HepG2 (cell line): ENCODE measurements at regions not wholly inside any gene's neighbourhood (a gene's known extent, or its start where the extent isn't known, plus 50 kb on each side); places are given as distances from the start of the nearest gene placed in this dataset.
A peak's percentile ranks its signal among the peaks of the same experiment; 100 is the strongest.
"Not testable (repeated sequence)": the region's sequence is repeated elsewhere in the genome, so short reads cannot be mapped to it uniquely, and the experiment has no call there.

Experiments
- ATAC-seq: fragments of 200-7000 bp; cut with Tn5 transposase; 3 replicates; pipeline ENCODE4 v1.9.1; 2020; ENCODE audit warnings: mild to moderate bottlenecking, moderate library complexity
- BruUV-seq: library from RNA; stranded (reverse); fragments of 400-500 nt; replicated peaks from 2 replicates; lab custom pipeline; 2021; lab: Mats Ljungman, UMichigan
- CTCF ChIA-PET: fragments of 300-600 bp; formaldehyde crosslinking; extraction: SDS; loops from one replicate; lab custom pipeline; 2021; ENCODE audit warnings: low total read pairs, inconsistent platforms, low intra/inter-chr PET ratio; lab: Yijun Ruan, JAX
- POLR2A ChIA-PET: fragments of 350-600 bp; sonication (Branson Sonifier 250); formaldehyde crosslinking; loops from one replicate; lab custom pipeline; 2020; ENCODE audit warnings: antibody characterized with exemption, inconsistent platforms; lab: Yijun Ruan, JAX
- DNase-seq: peaks from one replicate; pipeline ENCODE4 v3.0.0-alpha.2; 2015; ENCODE audit warnings: low spot score
- FAIRE-seq: peaks from 3 replicates; lab custom pipeline; 2011; peaks lifted over from hg19 to GRCh38; lab: Jason Lieb, UNC
- H2AFZ ChIP-seq: one replicate; pipeline ENCODE4 v1.6.1; 2011; ENCODE audit warnings: low read length, inconsistent platforms
- H3K27ac ChIP-seq: fragments of 300-600 bp; 3 replicates; pipeline ENCODE4 v1.8.0; 2011; ENCODE audit warnings: mixed run types, mild to moderate bottlenecking, mixed read lengths, low read length, inconsistent platforms; ENCODE audit not compliant: insufficient read depth; ENCODE audit errors: extremely low read length
- H3K27me3 ChIP-seq, 2 experiments: fragments of 200-600 bp in 1 of 2; 2 replicates in 1 of 2; 3 replicates in 1 of 2; pipeline versions ENCODE4 v1.6.0 to v1.8.0; 2011; ENCODE audit warnings: low read length in 2 of 2, mild to moderate bottlenecking in 2 of 2, moderate library complexity in 2 of 2, inconsistent platforms in 1 of 2; ENCODE audit not compliant: insufficient read depth in 2 of 2, control insufficient read depth in 1 of 2
- H3K36me3 ChIP-seq, 2 experiments: fragments of 200-600 bp in 1 of 2; replicated peaks in 1 of 2; 2 replicates in 1 of 2; 3 replicates in 1 of 2; pipeline versions ENCODE4 v1.5.1 to v1.8.0; 2011; ENCODE audit warnings: low read length in 2 of 2, inconsistent platforms in 1 of 2; ENCODE audit not compliant: insufficient read depth in 2 of 2, control insufficient read depth in 1 of 2
- H3K4me1 ChIP-seq: 2 replicates; pipeline ENCODE4 v1.5.1; 2012; ENCODE audit warnings: low read length, inconsistent platforms; ENCODE audit not compliant: insufficient read depth
- H3K4me2 ChIP-seq: 2 replicates; pipeline ENCODE4 v1.6.0; 2011; ENCODE audit warnings: low read depth, low read length, inconsistent platforms
- H3K4me3 ChIP-seq, 3 experiments: fragments of 200-600 bp in 1 of 3; sonication (generic), shearing (Covaris generic) in 1 of 3; replicated peaks in 1 of 3; 2 replicates each; pipeline ENCODE4 v1.5.1; 2011 to 2016; ENCODE audit warnings: low read length in 3 of 3, inconsistent platforms in 2 of 3, low read depth in 2 of 3, mild to moderate bottlenecking in 2 of 3, control low read depth in 1 of 3, mixed read lengths in 1 of 3; ENCODE audit not compliant: insufficient read depth in 1 of 3
- H3K79me2 ChIP-seq: one replicate; pipeline ENCODE4 v1.6.1; 2011; ENCODE audit warnings: low read length, inconsistent platforms; ENCODE audit not compliant: insufficient read depth
- H3K9ac ChIP-seq: 2 replicates; pipeline ENCODE4 v1.6.0; 2011; ENCODE audit warnings: mild to moderate bottlenecking, low read depth, low read length, inconsistent platforms; ENCODE audit not compliant: insufficient read depth
- H3K9me3 ChIP-seq: 2 replicates; pipeline ENCODE4 v1.5.1; 2012; ENCODE audit warnings: mild to moderate bottlenecking, low read length
- H4K20me1 ChIP-seq: 2 replicates; pipeline ENCODE4 v1.6.0; 2011; ENCODE audit warnings: inconsistent platforms, mild to moderate bottlenecking, low read length, moderate library complexity; ENCODE audit not compliant: insufficient read depth
- MAFK ChIP-seq, 2 experiments: IDR thresholded peaks in 1 of 2; conservative IDR thresholded peaks in 1 of 2; 2 replicates each; pipeline ENCODE4 v1.6.1; 2011; ENCODE audit warnings: improper control_type of control experiment in 2 of 2, low read length in 2 of 2
- SALL2 ChIP-seq: sonication (generic); formaldehyde crosslinking; IDR thresholded peaks from 2 replicates; pipeline ENCODE4 v1.8.1; 2023; ENCODE audit warnings: mild to moderate bottlenecking, missing genetic modification reagents, inconsistent platforms
- ZFP90 ChIP-seq: sonication (generic); formaldehyde crosslinking; IDR thresholded peaks from 2 replicates; pipeline ENCODE4 v1.8.0; 2022; ENCODE audit warnings: missing genetic modification reagents, mild to moderate bottlenecking, inconsistent platforms, borderline replicate concordance
- WGBS: methylation state at CpG from one replicate; pipeline ENCODE4 v1.1.6; 2017; ENCODE audit warnings: low lambda C conversion rate; 5-methylcytosine and 5-hydroxymethylcytosine counted together
- in situ Hi-C: cut with HindIII; loops from 2 replicates; pipeline ENCODE4 v1.10.0; 2017; ENCODE audit warnings: low pct_unique_long_range_greater_than_20kb; ENCODE audit not compliant: extremely low pct_ligation_motif_present
- intact Hi-C: fragments of 100-400 bp; cut with micrococcal nuclease; formaldehyde crosslinking; loops from one replicate; pipeline ENCODE4 v1.10.0; 2022; ENCODE audit not compliant: unreplicated experiment

DNA sequence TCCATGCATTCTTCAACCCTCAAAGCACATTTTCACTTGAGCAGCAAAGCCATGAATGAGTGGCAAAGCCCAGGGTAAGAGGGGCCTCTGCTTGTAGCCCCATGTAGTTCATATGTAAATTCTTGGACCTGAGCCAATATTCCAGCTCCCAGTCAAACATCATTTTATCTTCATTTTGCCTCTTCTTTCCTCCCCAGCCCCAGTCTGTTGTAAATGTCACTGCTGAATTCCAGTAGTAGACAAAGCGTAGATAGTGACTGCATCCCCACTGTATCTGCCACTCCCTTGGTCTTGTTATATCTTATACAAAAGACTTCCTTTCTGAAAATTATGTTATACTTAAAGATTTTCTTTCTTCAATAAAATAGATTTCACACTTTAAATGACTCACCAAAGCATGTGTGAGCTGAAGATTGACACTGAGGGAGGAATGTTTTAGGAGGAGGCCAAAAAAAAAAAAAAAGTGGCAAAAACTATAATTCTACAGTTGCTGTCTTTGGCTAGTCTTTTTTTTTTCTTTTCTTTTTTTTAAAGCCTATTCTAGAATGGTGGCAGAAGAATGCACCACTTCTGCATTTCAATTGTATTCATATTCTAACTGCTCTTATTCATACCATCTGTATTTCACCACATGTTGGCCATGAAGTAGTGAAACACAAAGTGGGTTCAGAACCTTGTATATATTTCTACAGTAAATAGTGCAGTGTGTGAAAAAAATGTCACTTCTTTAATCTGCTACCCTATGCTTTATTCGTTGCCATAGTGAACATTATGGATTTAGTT lies 306.1 kb downstream of the CPS1 start (continued):
- TF ChIP-seq ZFP90 (CRISPR knock-in tag): no peak

DNA sequence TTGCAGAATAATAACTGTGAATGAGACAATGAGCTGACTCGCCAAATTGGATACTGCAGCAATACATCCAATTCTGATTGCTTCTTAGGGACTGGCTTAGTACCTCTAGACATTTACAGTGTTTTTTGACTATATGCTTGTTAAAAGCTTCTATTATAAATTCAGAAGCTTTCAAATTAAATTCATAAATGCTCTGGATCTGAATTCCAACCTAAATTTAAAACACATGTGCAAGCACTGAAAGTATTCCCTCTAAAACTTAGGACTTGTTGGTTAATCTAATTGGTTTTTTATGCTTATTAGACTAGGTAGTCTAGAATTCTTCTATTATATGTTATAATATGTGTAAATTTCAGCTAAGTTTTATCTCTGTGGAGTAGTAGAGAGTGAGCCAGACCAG lies 306.9 kb downstream of the CPS1 start:
- H3K9ac ChIP-seq: no peak overlapping the region
- POLR2A ChIA-PET: no interaction called here
- FAIRE-seq: no peak
- H4K20me1 ChIP-seq: no peaks in the 10 kb centered on the region
- no peak for ATAC-seq
- no peak for TF ChIP-seq SALL2 (CRISPR knock-in tag)
- peak in 1 of 2 experiments; percentile 19; a peak in 1 of 4 replicates for TF ChIP-seq MAFK (conservative IDR thresholded peaks at IDR 0.05 in 1 of 2, IDR thresholded peaks at IDR 0.05 in 1 of 2; ENCODE audit: low read length in 2 of 2)
- TF ChIP-seq, all 625 proteins: peak for 1
- DNase-seq: no peak
- intact Hi-C loops (no loop called here), in situ Hi-C loops (no loop called here)
- Histone ChIP-seq H3K27me3 (no peaks in the 10 kb centered on the region), H3K4me2 (no peak overlapping the region), H3K4me1 (no peaks in the 10 kb centered on the region), H3K27ac (no peak overlapping the region), H3K79me2 (no peaks in the 10 kb centered on the region), H2AFZ (no peak overlapping the region), H3K4me3 (no peak overlapping the region), H3K36me3 (no peaks in the 10 kb centered on the region), H3K9me3 (no peaks in the 10 kb centered on the region)
- no TSS peak for BruUV-seq
- WGBS: 0% methylated on average over 1 of the region's 1 CpG
- CTCF ChIA-PET: no interaction called here

DNA sequence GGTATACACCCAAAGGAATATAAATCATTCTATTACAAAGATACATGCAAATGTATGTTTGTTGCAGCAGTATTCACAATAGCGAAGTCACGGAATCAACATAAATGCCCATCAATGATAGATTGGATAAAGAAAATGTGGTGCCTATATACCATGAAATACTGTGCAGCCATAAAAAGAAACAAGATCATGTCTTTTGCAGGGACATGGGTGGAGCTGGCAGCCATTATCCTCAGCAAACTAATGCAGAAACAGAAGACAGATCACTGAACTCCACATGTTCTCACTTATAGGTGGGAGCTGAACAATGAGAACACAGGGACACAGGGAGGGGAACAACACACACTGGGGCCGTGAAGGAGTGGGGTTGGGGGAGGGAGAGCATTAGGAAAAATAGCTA lies 315.2 kb downstream of the CPS1 start:
- H3K9ac ChIP-seq, H3K4me3 ChIP-seq, DNase-seq, FAIRE-seq, in situ Hi-C loops, H3K36me3 ChIP-seq, POLR2A ChIA-PET, H4K20me1 ChIP-seq, intact Hi-C loops, H3K27ac ChIP-seq, CTCF ChIA-PET, H3K4me1 ChIP-seq, H3K27me3 ChIP-seq, H2AFZ ChIP-seq, ATAC-seq, H3K4me2 ChIP-seq, H3K9me3 ChIP-seq, H3K79me2 ChIP-seq, BruUV-seq: not testable (repeated sequence)
- WGBS: 20% methylated on average over 3 of the region's 3 CpGs
